ENCODE measurements at regions not wholly inside any gene's neighbourhood (a gene's known extent, or its start where the extent isn't known, plus 50 kb on each side); places are given as distances from the start of the nearest gene placed in this dataset.

DNA sequence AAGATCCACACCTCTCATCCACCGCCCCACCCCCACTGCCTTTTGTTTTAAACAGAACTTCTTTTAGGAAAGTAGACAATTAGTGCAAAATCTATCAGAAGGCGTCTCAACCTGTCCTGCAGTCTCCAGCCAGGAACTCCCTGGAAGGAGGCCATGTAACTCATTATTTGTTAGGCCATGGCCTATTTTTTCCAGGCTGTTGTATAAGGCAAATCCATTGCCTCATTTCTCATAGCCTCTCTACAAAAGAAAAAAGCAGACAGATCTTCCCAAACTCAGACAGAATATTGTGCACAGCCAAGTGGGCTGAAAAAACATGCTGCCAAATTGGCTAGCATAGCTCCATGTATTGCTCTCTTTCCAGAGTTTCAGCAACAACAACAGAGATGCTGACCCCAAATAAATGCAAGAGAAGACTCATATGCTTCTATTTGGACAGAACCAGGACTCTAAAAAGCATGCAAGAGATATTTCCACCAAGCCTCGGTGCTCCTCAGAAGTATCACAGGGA lies 770.7 kb upstream of the CXADR start:
- no peak for DNase-seq (ENCODE audit: low read depth in 2 of 2)

- DNase-seq (ENCODE audit: low read depth in 2 of 2): no peak
Measured at GRCh38 chr21:16742741-16743140, 770.1 kb upstream of the CXADR start.

DNA sequence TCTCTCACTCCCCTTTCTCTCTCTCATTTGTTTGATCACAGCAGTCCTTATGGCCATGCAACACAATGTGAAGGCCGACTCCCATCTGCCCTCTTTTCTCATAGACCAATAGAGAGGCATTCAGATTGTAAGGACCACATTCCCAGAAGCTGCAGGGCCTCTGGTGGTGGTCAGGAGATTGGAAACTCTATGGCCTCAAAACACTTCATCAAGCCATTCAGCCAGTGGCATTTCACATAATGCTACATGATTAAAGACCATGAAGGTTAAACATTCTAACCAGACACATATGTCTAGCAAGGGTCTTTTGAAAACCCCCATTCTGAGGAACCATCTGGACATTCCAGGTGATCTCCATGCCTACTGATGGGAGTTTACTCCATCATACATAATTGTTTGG lies 769.5 kb upstream of the CXADR start:
- DNase-seq (ENCODE audit: low read depth in 2 of 2): no peak

DNA sequence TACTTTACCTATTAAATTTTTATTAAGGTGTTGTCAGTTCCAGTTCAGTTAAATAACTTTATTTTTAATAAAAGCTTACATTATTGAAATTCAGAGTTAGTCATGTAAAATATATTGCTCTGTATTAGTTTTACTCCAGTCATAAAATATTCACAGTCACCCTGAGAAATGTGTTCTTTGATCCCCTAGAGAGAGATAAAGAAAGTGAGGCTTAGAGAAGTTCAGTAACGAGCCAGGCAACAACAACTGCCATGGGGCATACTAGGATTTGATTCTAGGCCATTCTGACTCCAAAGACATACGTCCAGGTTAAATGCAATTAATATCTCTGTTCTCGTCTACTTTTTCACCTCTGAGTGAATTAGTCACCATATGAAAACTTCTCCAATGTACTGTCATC lies 761.9 kb upstream of the CXADR start:
- no peak for DNase-seq (ENCODE audit: low read depth in 2 of 2)

- DNase-seq (ENCODE audit: low read depth in 2 of 2): no peak
Measured at GRCh38 chr21:16751695-16752474, 761.0 kb upstream of the CXADR start.

DNA sequence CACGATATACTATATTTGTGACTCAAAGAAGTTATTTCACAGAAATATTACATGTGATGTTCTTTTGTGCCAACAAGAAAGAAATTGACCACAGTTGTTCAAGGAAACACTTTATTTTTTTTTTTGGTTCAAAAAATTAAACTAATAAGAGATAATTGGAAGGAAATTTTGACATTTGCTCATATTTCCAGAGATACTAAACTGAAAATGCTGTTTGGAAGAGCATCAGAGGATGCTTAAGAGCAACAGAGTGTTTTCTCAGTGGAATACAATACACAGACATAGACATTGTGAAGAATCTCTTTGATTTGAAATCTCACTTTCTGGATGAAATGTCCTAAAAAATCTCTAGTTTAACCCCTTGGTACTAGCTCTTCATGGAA lies 760.4 kb upstream of the CXADR start:
- no peak for DNase-seq (ENCODE audit: low read depth in 2 of 2)

- no peak for DNase-seq (ENCODE audit: low read depth in 2 of 2)
Measured at GRCh38 chr21:16755061-16755460, 757.8 kb upstream of the CXADR start.

- DNase-seq (ENCODE audit: low read depth in 2 of 2): no peak
Measured at GRCh38 chr21:16767201-16767600, 745.6 kb upstream of the CXADR start.

- no peak for DNase-seq (ENCODE audit: low read depth in 2 of 2)
Measured at GRCh38 chr21:16768096-16768495, 744.7 kb upstream of the CXADR start.

- no peak for DNase-seq (ENCODE audit: low read depth in 2 of 2)
Measured at GRCh38 chr21:16770266-16770665, 742.6 kb upstream of the CXADR start.

GRCh38 chr21:16773206-16773605 lies 739.6 kb upstream of the CXADR start:
- no peak for DNase-seq (ENCODE audit: low read depth in 2 of 2)

GRCh38 chr21:16775076-16775475 lies 737.8 kb upstream of the CXADR start:
- no peak for DNase-seq (ENCODE audit: low read depth in 2 of 2)

DNA sequence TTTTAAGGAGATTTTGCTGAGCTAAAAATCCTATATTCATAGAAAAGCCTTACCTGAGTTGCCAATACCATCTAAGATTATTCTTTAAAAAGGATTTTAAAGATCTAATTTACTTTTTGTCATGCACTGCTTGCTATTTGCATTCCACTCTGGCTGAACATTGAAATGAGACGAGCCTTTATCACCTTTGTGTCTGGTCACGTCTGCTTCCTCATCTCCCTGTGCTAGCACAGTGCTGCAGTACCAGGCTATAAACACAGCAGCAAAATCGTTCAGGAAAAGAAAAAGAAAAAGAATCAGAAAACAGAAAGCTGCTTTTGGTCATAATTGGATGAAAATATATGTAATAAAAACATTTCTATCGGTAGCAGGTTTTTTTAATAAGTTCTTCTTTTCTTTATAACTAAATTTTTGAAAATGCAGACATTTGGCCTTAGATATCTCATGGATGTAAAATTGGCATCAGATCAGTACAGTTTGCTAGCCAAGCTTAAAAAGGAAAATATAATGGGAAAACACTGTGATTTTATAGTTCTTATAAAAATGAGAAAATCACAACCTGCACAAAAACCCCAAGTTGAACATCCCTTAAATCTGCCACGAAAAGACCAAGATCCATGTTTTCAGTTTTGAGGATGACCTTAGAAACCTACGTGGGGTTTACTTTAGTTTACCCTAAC lies 735.7 kb upstream of the CXADR start:
- no peak for DNase-seq (ENCODE audit: low read depth in 2 of 2)

- no peak for DNase-seq (ENCODE audit: low read depth in 2 of 2)
Measured at GRCh38 chr21:16788584-16788983, 724.3 kb upstream of the CXADR start.

GRCh38 chr21:16789636-16790035 lies 723.2 kb upstream of the CXADR start:
- DNase-seq (ENCODE audit: low read depth in 2 of 2): no peak

- DNase-seq (ENCODE audit: low read depth in 2 of 2): no peak
Measured at GRCh38 chr21:16792101-16792500, 720.7 kb upstream of the CXADR start.

DNA sequence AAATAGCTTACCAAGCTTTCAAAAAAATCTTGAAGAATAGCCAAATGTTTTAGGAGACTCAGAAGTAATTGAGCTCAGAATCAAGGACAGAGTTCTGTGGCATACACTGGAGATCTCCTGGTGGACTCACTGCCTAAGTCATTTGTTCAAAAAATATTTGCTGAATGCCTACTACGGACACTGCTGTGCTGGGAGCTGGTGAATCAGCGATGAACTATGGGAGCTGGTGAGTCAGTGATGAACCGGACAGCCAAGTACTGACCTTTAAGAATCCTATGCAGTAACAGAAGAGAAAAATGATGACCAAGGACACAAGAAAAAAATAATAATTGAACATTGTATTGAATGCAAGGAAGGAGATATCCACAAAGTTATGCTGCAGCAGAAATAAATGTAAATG lies 717.9 kb upstream of the CXADR start:
- no peak for DNase-seq (ENCODE audit: low read depth in 2 of 2)

DNA sequence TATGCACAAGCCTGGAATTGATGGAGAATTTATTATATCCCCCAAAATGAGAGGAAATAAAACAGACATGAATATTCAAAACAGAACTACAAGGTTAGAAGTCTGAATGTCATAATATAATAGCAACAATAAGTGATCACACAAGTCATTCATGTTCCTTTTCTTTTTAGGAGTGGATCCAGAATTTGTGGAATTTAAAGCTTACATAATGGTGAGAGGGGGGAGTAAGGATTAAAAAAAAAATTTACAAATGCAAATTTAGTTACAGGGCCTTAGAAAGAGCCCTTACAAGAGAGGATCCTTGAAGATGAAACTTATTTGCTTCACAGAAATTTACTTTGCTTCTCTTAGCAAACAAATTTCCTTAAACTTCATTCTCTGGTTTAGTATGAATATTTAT lies 716.1 kb upstream of the CXADR start:
- no peak for DNase-seq (ENCODE audit: low read depth in 2 of 2)

- DNase-seq (ENCODE audit: low read depth in 2 of 2): no peak
Measured at GRCh38 chr21:16797540-16797939, 715.3 kb upstream of the CXADR start.

- no peak for DNase-seq (ENCODE audit: low read depth in 2 of 2)
Measured at GRCh38 chr21:16797966-16798365, 714.9 kb upstream of the CXADR start.

- no peak for DNase-seq (ENCODE audit: low read depth in 2 of 2)
Measured at GRCh38 chr21:16800536-16801275, 712.1 kb upstream of the CXADR start.

- DNase-seq (ENCODE audit: low read depth in 2 of 2): no peak
Measured at GRCh38 chr21:16811011-16811410, 701.8 kb upstream of the CXADR start.

DNA sequence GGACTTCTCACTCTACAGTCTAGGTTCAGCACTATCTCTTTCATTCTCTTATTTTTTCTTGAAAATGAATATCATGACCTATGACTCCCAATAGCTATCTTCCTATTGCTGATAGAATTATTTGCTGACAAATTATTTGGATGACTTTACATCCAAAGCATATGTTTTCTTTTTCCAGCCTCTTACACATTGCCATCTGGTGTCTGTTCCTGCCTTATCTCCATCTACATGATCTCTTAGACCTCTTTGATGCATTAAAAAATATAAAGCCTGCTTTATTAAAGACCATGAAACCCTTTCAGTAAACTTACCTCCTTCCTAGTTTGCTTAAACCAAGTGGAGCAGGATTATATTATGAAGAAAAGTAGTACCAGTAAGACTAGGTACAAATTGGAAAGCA lies 700.9 kb upstream of the CXADR start:
- DNase-seq (ENCODE audit: low read depth in 2 of 2): no peak

Measured in stimulated activated CD8-positive, alpha-beta memory T cell treated with anti-CD3 and anti-CD28 coated beads, Interleukin-2, amount 100 ng/mL, for 1 hour (primary cell).